Skeletal muscle tissue (tissue), 3 donors: ENCODE measurements at regions not wholly inside any gene's neighbourhood (a gene's known extent, or its start where the extent isn't known, plus 50 kb on each side); places are given as distances from the start of the nearest gene placed in this dataset.

Experiments
- H3K27ac ChIP-seq: one replicate; pipeline ENCODE4 v1.7.0; 2013; ENCODE audit warnings: mild to moderate bottlenecking, low read depth, low read length, inconsistent platforms
- H3K27me3 ChIP-seq, 3 donors: one replicate each; pipeline ENCODE4 v1.7.0; 2013; ENCODE audit warnings: low read length in 3 of 3; ENCODE audit not compliant: control insufficient read depth in 3 of 3, insufficient read depth in 3 of 3
- H3K36me3 ChIP-seq, 3 donors: one replicate each; pipeline ENCODE4 v1.7.0; 2013; ENCODE audit warnings: low read length in 3 of 3; ENCODE audit not compliant: control insufficient read depth in 3 of 3, insufficient read depth in 3 of 3
- H3K4me1 ChIP-seq, 3 donors: one replicate each; pipeline ENCODE4 v1.7.0; 2013; ENCODE audit warnings: low read length in 3 of 3, mild to moderate bottlenecking in 3 of 3; ENCODE audit not compliant: control insufficient read depth in 3 of 3, insufficient read depth in 3 of 3
- H3K4me3 ChIP-seq, 3 donors: one replicate each; pipeline ENCODE4 v1.7.0; 2013; ENCODE audit warnings: low read length in 3 of 3
- H3K9ac ChIP-seq, 3 donors: one replicate each; pipeline ENCODE4 v1.7.0; 2013; ENCODE audit warnings: low read length in 3 of 3, mild to moderate bottlenecking in 3 of 3, moderate library complexity in 2 of 3, low read depth in 1 of 3
- H3K9me3 ChIP-seq, 3 donors: one replicate each; pipeline ENCODE4 v1.7.0; 2013; ENCODE audit warnings: low read length in 3 of 3; ENCODE audit not compliant: control insufficient read depth in 3 of 3
- donor health status: Osteomylitis.

- no peak overlapping the region for H3K9ac ChIP-seq
- H3K27ac ChIP-seq = no peak overlapping the region
- no peaks in the 10 kb centered on the region for H3K9me3 ChIP-seq
Observed at GRCh38 chr7:22895140-22895827, 72.6 kb upstream of the TOMM7 start.

GRCh38 chr7:22894546-22894945 is 71.9 kb upstream of the TOMM7 start:
- H3K27ac ChIP-seq = no peak overlapping the region
- no peaks in the 10 kb centered on the region for H3K27me3 ChIP-seq
- no peaks in the 10 kb centered on the region for H3K9me3 ChIP-seq
- no peak overlapping the region for H3K4me3 ChIP-seq
- no peaks in the 10 kb centered on the region for H3K36me3 ChIP-seq
- H3K9ac ChIP-seq = no peak overlapping the region
- no peaks in the 10 kb centered on the region for H3K4me1 ChIP-seq

More at GRCh38 chr7:22895140-22895827, 72.6 kb upstream of the TOMM7 start:
- Histone ChIP-seq H3K36me3 (no peaks in the 10 kb centered on the region), H3K4me1 (no peaks in the 10 kb centered on the region), H3K27me3 (no peaks in the 10 kb centered on the region), H3K4me3 (no peak overlapping the region)

GRCh38 chr7:22890773-22891172 is 68.1 kb upstream of the TOMM7 start:
- Histone ChIP-seq H3K27me3 (no peaks in the 10 kb centered on the region), H3K4me3 (no peak overlapping the region), H3K36me3 (no peaks in the 10 kb centered on the region), H3K9me3 (no peaks in the 10 kb centered on the region), H3K4me1 (peaks cover 0 to 4% (median 0%) of the 10 kb centered on the region in 3 donors), H3K9ac (no peak overlapping the region), H3K27ac (no peak overlapping the region)

- no peak overlapping the region for H3K27ac ChIP-seq
Observed at GRCh38 chr7:22885797-22886261, 63.2 kb upstream of the TOMM7 start.

GRCh38 chr7:22884911-22885788 is 62.5 kb upstream of the TOMM7 start:
- no peak overlapping the region for H3K27ac ChIP-seq
- no peaks in the 10 kb centered on the region for H3K27me3 ChIP-seq
- peaks cover 0 to 4% (median 0%) of the 10 kb centered on the region in 3 donors for H3K4me1 ChIP-seq
- H3K36me3 ChIP-seq = no peaks in the 10 kb centered on the region
- no peak overlapping the region for H3K9ac ChIP-seq
- no peak overlapping the region for H3K4me3 ChIP-seq
- no peaks in the 10 kb centered on the region for H3K9me3 ChIP-seq

More at GRCh38 chr7:22885797-22886261, 63.2 kb upstream of the TOMM7 start:
- Histone ChIP-seq H3K36me3 (no peaks in the 10 kb centered on the region), H3K27me3 (no peaks in the 10 kb centered on the region), H3K4me1 (peaks cover 0 to 4% (median 0%) of the 10 kb centered on the region in 3 donors), H3K9me3 (no peaks in the 10 kb centered on the region), H3K4me3 (no peak overlapping the region), H3K9ac (no peak overlapping the region)

GRCh38 chr7:22882106-22882505 is 59.5 kb upstream of the TOMM7 start:
- H3K27me3 ChIP-seq = no peaks in the 10 kb centered on the region
- no peak overlapping the region for H3K9ac ChIP-seq
- no peaks in the 10 kb centered on the region for H3K9me3 ChIP-seq
- peaks cover 0 to 4% (median 0%) of the 10 kb centered on the region in 3 donors for H3K4me1 ChIP-seq
- no peaks in the 10 kb centered on the region for H3K36me3 ChIP-seq
- no peak overlapping the region for H3K4me3 ChIP-seq
- no peak overlapping the region for H3K27ac ChIP-seq

- Histone ChIP-seq H3K4me1 (no peaks in the 10 kb centered on the region), H3K27me3 (no peaks in the 10 kb centered on the region), H3K27ac (no peak overlapping the region), H3K4me3 (no peak overlapping the region), H3K36me3 (no peaks in the 10 kb centered on the region), H3K9me3 (no peaks in the 10 kb centered on the region), H3K9ac (no peak overlapping the region)
Observed at GRCh38 chr7:22879709-22880306, 57.2 kb upstream of the TOMM7 start.

GRCh38 chr7:22879280-22879679 is 56.6 kb upstream of the TOMM7 start:
- H3K4me3 ChIP-seq = no peak overlapping the region
- no peaks in the 10 kb centered on the region for H3K27me3 ChIP-seq
- H3K9ac ChIP-seq = no peak overlapping the region
- H3K36me3 ChIP-seq = no peaks in the 10 kb centered on the region
- no peaks in the 10 kb centered on the region for H3K9me3 ChIP-seq
- H3K4me1 ChIP-seq = no peaks in the 10 kb centered on the region
- H3K27ac ChIP-seq = no peak overlapping the region

- Histone ChIP-seq H3K9me3 (no peaks in the 10 kb centered on the region), H3K9ac (no peak overlapping the region), H3K4me3 (no peak overlapping the region), H3K27ac (no peak overlapping the region), H3K4me1 (no peaks in the 10 kb centered on the region), H3K27me3 (no peaks in the 10 kb centered on the region), H3K36me3 (no peaks in the 10 kb centered on the region)
Observed at GRCh38 chr7:22876986-22877729, 54.5 kb upstream of the TOMM7 start.
